H9 (cell line): ENCODE measurements at regions not wholly inside any gene's neighbourhood (a gene's known extent, or its start where the extent isn't known, plus 50 kb on each side); places are given as distances from the start of the nearest gene placed in this dataset.

Experiments used
- DNase-seq: peaks from one replicate; pipeline ENCODE4 v3.0.0-alpha.2; 2017
- H2AFZ ChIP-seq: one replicate; pipeline ENCODE4 v1.6.1; 2013; ENCODE audit warnings: mild to moderate bottlenecking, low read length, control low read depth, moderate library complexity
- H2AK5ac ChIP-seq: 2 replicates; pipeline ENCODE4 v1.6.1; 2013; ENCODE audit warnings: low read length, control low read depth, mixed read lengths; ENCODE audit not compliant: insufficient read length
- H2BK120ac ChIP-seq: one replicate; pipeline ENCODE4 v1.6.1; 2013; ENCODE audit warnings: low read depth, mild to moderate bottlenecking, low read length, control low read depth, inconsistent platforms; ENCODE audit not compliant: poor library complexity, severe bottlenecking
- H2BK12ac ChIP-seq: 2 replicates; pipeline ENCODE4 v1.6.1; 2013; ENCODE audit warnings: low read length, control low read depth, mixed read lengths, low read depth; ENCODE audit not compliant: insufficient read length
- H2BK15ac ChIP-seq: 2 replicates; pipeline ENCODE4 v1.6.1; 2013; ENCODE audit warnings: low read depth, low read length, control low read depth
- H2BK20ac ChIP-seq: one replicate; pipeline ENCODE4 v1.6.1; 2013; ENCODE audit warnings: low read depth, mild to moderate bottlenecking, low read length, control low read depth, inconsistent platforms; ENCODE audit not compliant: poor library complexity, severe bottlenecking
- H2BK5ac ChIP-seq: 2 replicates; pipeline ENCODE4 v1.6.1; 2013; ENCODE audit warnings: low read length, control low read depth, mixed read lengths; ENCODE audit not compliant: insufficient read length
- H3K14ac ChIP-seq: 2 replicates; pipeline ENCODE4 v1.6.1; 2013; ENCODE audit warnings: low read length, control low read depth; ENCODE audit not compliant: insufficient read depth
- H3K18ac ChIP-seq: 2 replicates; pipeline ENCODE4 v1.6.1; 2013; ENCODE audit warnings: low read depth, mild to moderate bottlenecking, mixed read lengths, low read length, control low read depth; ENCODE audit not compliant: insufficient read length
- H3K23ac ChIP-seq: 2 replicates; pipeline ENCODE4 v1.6.1; 2013; ENCODE audit warnings: low read length, control low read depth, mixed read lengths, low read depth; ENCODE audit not compliant: insufficient read length
- H3K23me2 ChIP-seq: 2 replicates; pipeline ENCODE4 v1.6.1; 2013; ENCODE audit warnings: low read depth, mild to moderate bottlenecking, mixed read lengths, low read length, control low read depth; ENCODE audit not compliant: insufficient read length, poor library complexity, severe bottlenecking
- H3K27ac ChIP-seq: 2 replicates; pipeline ENCODE4 v1.5.1; 2013; ENCODE audit warnings: low read length, control low read depth, mixed read lengths, low read depth; ENCODE audit not compliant: insufficient read length
- H3K27me3 ChIP-seq: 2 replicates; pipeline ENCODE4 v1.6.1; 2013; ENCODE audit warnings: low read length, control low read depth, inconsistent platforms; ENCODE audit not compliant: insufficient read depth
- H3K4ac ChIP-seq: 2 replicates; pipeline ENCODE4 v1.6.1; 2013; ENCODE audit warnings: low read depth, mild to moderate bottlenecking, control low read depth, inconsistent platforms, low read length, moderate library complexity
- H3K4me1 ChIP-seq: 2 replicates; pipeline ENCODE4 v1.6.1; 2013; ENCODE audit warnings: low read length, control low read depth, inconsistent platforms; ENCODE audit not compliant: insufficient read depth
- H3K4me2 ChIP-seq: 2 replicates; pipeline ENCODE4 v1.6.1; 2013; ENCODE audit warnings: low read length, control low read depth, mixed read lengths; ENCODE audit not compliant: insufficient read length, insufficient read depth
- H3K56ac ChIP-seq: 2 replicates; pipeline ENCODE4 v1.6.1; 2013; ENCODE audit warnings: low read depth, mild to moderate bottlenecking, mixed read lengths, low read length, control low read depth; ENCODE audit not compliant: insufficient read length
- H3K79me1 ChIP-seq: 2 replicates; pipeline ENCODE4 v1.6.1; 2013; ENCODE audit warnings: low read depth, mild to moderate bottlenecking, moderate library complexity, low read length, control low read depth, inconsistent platforms; ENCODE audit not compliant: insufficient read depth, poor library complexity, severe bottlenecking
- H3K79me2 ChIP-seq: 2 replicates; pipeline ENCODE4 v1.6.1; 2013; ENCODE audit warnings: low read length, control low read depth, inconsistent platforms; ENCODE audit not compliant: insufficient read depth
- H3K9ac ChIP-seq: 2 replicates; pipeline ENCODE4 v1.6.1; 2013; ENCODE audit warnings: low read length, control low read depth, mixed read lengths; ENCODE audit not compliant: insufficient read length; ENCODE audit errors: extremely low read depth
- H3K9me3 ChIP-seq: one replicate; pipeline ENCODE4 v1.6.1; 2013; ENCODE audit warnings: low read depth, low read length, inconsistent platforms; ENCODE audit not compliant: control insufficient read depth
- H3T11ph ChIP-seq: one replicate; pipeline ENCODE4 v1.6.1; 2013; ENCODE audit warnings: mild to moderate bottlenecking, low read length, control low read depth, inconsistent platforms
- H4K20me1 ChIP-seq: one replicate; pipeline ENCODE4 v1.6.1; 2013; ENCODE audit not compliant: control insufficient read depth, insufficient read length, insufficient read depth
- H4K5ac ChIP-seq: 2 replicates; pipeline ENCODE4 v1.6.1; 2013; ENCODE audit warnings: low read depth, mild to moderate bottlenecking, mixed read lengths, low read length, control low read depth; ENCODE audit not compliant: insufficient read length
- H4K8ac ChIP-seq: replicated peaks from 2 replicates; pipeline ENCODE4 v1.6.1; 2013; ENCODE audit warnings: low read length, control low read depth, mixed read lengths, low read depth; ENCODE audit not compliant: insufficient read length
- H4K91ac ChIP-seq: 2 replicates; pipeline ENCODE4 v1.6.1; 2013; ENCODE audit warnings: low read depth, mild to moderate bottlenecking, moderate library complexity, mixed read lengths, low read length, control low read depth; ENCODE audit not compliant: insufficient read length
- H3K27ac Mint-ChIP-seq, 3 experiments: 2 replicates in 2 of 3; 3 replicates in 1 of 3; pipeline ENCODE4 v1.8.0; 2020 to 2021; ENCODE audit warnings: mixed read lengths in 3 of 3, mild to moderate bottlenecking in 1 of 3, moderate library complexity in 1 of 3
- H3K27me3 Mint-ChIP-seq: 2 replicates; pipeline ENCODE4 v1.8.0; 2021; ENCODE audit warnings: low read depth, mild to moderate bottlenecking, moderate library complexity, mixed read lengths
- H3K36me3 Mint-ChIP-seq, 3 experiments: 2 replicates in 2 of 3; 3 replicates in 1 of 3; pipeline ENCODE4 v1.8.0; 2020 to 2021; ENCODE audit warnings: low read depth in 3 of 3, mixed read lengths in 3 of 3; ENCODE audit not compliant: insufficient read depth in 1 of 3
- H3K4me1 Mint-ChIP-seq, 2 experiments: 2 replicates each; pipeline ENCODE4 v1.8.0; 2020; ENCODE audit warnings: mixed read lengths in 2 of 2
- H3K4me3 Mint-ChIP-seq, 2 experiments: 2 replicates in 1 of 2; 3 replicates in 1 of 2; pipeline ENCODE4 v1.8.0; 2020 to 2021; ENCODE audit warnings: mild to moderate bottlenecking in 2 of 2, mixed read lengths in 2 of 2, moderate library complexity in 1 of 2
- H3K9me3 Mint-ChIP-seq, 2 experiments: 2 replicates in 1 of 2; 3 replicates in 1 of 2; pipeline ENCODE4 v1.8.0; 2020; ENCODE audit warnings: mild to moderate bottlenecking in 2 of 2, mixed read lengths in 2 of 2, moderate library complexity in 1 of 2
- WGBS: extraction: QIAGEN DNeasy Blood & Tissue Kit; methylation state at CpG from one replicate; pipeline ENCODE4 v1.1.7; 2013; ENCODE audit warnings: missing lambda C conversion rate, low lambda C conversion rate, mixed read lengths; ENCODE audit not compliant: insufficient read length; ENCODE audit errors: extremely low coverage; 5-methylcytosine and 5-hydroxymethylcytosine counted together
- TF ChIP-seq, protein P1 (sequence below): fragments of 200-600 bp; sonication (generic); conservative IDR thresholded peaks from 3 replicates; pipeline ENCODE4 v1.8.0; 2021; ENCODE audit warnings: antibody characterized with exemption, mild to moderate bottlenecking

DNA sequence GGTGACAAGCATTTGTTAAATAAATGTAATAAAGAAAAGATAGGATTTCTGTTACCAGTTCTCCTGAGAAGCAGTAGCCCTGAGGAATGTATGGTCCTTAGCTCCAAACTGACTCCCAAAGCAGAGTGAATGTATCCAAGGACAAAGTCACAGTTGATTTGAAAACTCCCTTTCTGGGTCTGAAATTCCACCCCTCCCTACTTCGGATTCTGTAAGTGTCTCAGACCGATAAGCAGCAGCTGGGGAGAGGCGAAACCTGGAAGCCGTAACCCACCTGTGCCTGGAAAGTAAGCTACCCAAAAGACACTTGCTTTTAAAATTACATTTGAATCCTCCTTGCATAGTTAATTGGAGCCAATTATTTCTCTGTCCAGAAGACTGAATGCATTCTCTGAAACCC is 122.9 kb upstream of the FRMD4A start:
- peaks cover under 1 to 1% of the 10 kb centered on the region in 2 experiments for H3K4me1 Mint-ChIP-seq
- Histone ChIP-seq H2BK5ac (no peak overlapping the region), H3K9me3 (no peaks in the 10 kb centered on the region), H3K56ac (no peak overlapping the region), H3K4ac (no peak overlapping the region), H3K4me2 (no peak overlapping the region), H2AK5ac (no peak overlapping the region), H4K20me1 (no peaks in the 10 kb centered on the region), H3K18ac (no peak overlapping the region), H3K14ac (no peak overlapping the region), H2BK12ac (no peak overlapping the region), H4K8ac (no peak overlapping the region), H3K79me2 (no peaks in the 10 kb centered on the region), H3K27me3 (no peaks in the 10 kb centered on the region), H3K4me1 (no peaks in the 10 kb centered on the region), H3K79me1 (no peaks in the 10 kb centered on the region), H2AFZ (no peak overlapping the region), H3K27ac (no peak overlapping the region), H2BK120ac (no peak overlapping the region), H4K5ac (no peak overlapping the region), H3K23me2 (no peaks in the 10 kb centered on the region), H3T11ph (no peak overlapping the region), H2BK15ac (no peak overlapping the region), H3K9ac (no peak overlapping the region), H3K23ac (no peak overlapping the region), H4K91ac (no peak overlapping the region), H2BK20ac (no peak overlapping the region)
- no peak overlapping the region for H3K4me3 Mint-ChIP-seq
- DNase-seq = no peak
- H3K9me3 Mint-ChIP-seq = peaks cover 16 to 18% of the 10 kb centered on the region in 2 experiments
- H3K27me3 Mint-ChIP-seq = no peaks in the 10 kb centered on the region; the same call in 1 of the 2 replicates
- TF ChIP-seq, protein P1, sequence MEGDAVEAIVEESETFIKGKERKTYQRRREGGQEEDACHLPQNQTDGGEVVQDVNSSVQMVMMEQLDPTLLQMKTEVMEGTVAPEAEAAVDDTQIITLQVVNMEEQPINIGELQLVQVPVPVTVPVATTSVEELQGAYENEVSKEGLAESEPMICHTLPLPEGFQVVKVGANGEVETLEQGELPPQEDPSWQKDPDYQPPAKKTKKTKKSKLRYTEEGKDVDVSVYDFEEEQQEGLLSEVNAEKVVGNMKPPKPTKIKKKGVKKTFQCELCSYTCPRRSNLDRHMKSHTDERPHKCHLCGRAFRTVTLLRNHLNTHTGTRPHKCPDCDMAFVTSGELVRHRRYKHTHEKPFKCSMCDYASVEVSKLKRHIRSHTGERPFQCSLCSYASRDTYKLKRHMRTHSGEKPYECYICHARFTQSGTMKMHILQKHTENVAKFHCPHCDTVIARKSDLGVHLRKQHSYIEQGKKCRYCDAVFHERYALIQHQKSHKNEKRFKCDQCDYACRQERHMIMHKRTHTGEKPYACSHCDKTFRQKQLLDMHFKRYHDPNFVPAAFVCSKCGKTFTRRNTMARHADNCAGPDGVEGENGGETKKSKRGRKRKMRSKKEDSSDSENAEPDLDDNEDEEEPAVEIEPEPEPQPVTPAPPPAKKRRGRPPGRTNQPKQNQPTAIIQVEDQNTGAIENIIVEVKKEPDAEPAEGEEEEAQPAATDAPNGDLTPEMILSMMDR = no peak
- H3K27ac Mint-ChIP-seq = no peak overlapping the region
- H3K36me3 Mint-ChIP-seq = peaks cover 6 to 13% (median 6%) of the 10 kb centered on the region in 3 experiments
- WGBS = no CpG with 5 or more reads among the region's 4 CpGs
